ENCODE measurements at regions not wholly inside any gene's neighbourhood (a gene's known extent, or its start where the extent isn't known, plus 50 kb on each side); places are given as distances from the start of the nearest gene placed in this dataset.
A peak's percentile ranks its signal among the peaks of the same experiment; 100 is the strongest.
"Not testable (repeated sequence)": the region's sequence is repeated elsewhere in the genome, so short reads cannot be mapped to it uniquely, and the experiment has no call there.

- DNase-seq = not testable (repeated sequence)
Observed at GRCh38 chr1:149700677-149701567, 81.6 kb upstream of the FCGR1A start.

GRCh38 chr1:149708192-149708853 lies 74.2 kb upstream of the FCGR1A start:
- DNase-seq = peak; percentile 28 to 33

- not testable (repeated sequence) for DNase-seq
Observed at GRCh38 chr1:149711651-149712050, 70.8 kb upstream of the FCGR1A start.

GRCh38 chr1:149712154-149712927 lies 70.2 kb upstream of the FCGR1A start:
- peak; percentile 49 to 50 for DNase-seq

GRCh38 chr1:149713513-149713912 lies 69.0 kb upstream of the FCGR1A start:
- not testable (repeated sequence) for DNase-seq

- DNase-seq = not testable (repeated sequence)
Observed at GRCh38 chr1:149713952-149714351, 68.5 kb upstream of the FCGR1A start.

GRCh38 chr1:149724618-149725302 lies 57.7 kb upstream of the FCGR1A start:
- not testable (repeated sequence) for DNase-seq

GRCh38 chr1:149726688-149727087 lies 55.8 kb upstream of the FCGR1A start:
- DNase-seq = not testable (repeated sequence)

GRCh38 chr1:149728598-149728997 lies 53.9 kb upstream of the FCGR1A start:
- DNase-seq = not testable (repeated sequence)
